Natural killer cell treated with Interleukin-12 subunit alpha and Interleukin-12 subunit beta and Interleukin-15 and Interleukin-18, amount 100 ng/mL, for 72 hours (primary cell): ENCODE measurements at regions not wholly inside any gene's neighbourhood (a gene's known extent, or its start where the extent isn't known, plus 50 kb on each side); places are given as distances from the start of the nearest gene placed in this dataset.

Source experiments
- ATAC-seq, 2 donors: fragments of 150-1000 bp; cut with Tn5 transposase in 1 of 2; sonication (Bioruptor Pico), chemical (Tn5 transposase) in 1 of 2; 2 replicates each; pipeline ENCODE4 v1.10.0; 2021
- DNase-seq: peaks from one replicate; pipeline ENCODE4 v3.0.0; 2022; ENCODE audit warnings: low spot score
- H3K27ac Mint-ChIP-seq, 2 donors: 1 replicate in 1 of 2; 2 replicates in 1 of 2; pipeline ENCODE4 v1.8.0; 2022; ENCODE audit warnings: mixed read lengths in 2 of 2, mild to moderate bottlenecking in 1 of 2, moderate library complexity in 1 of 2
- H3K27me3 Mint-ChIP-seq, 2 donors: 1 replicate in 1 of 2; 2 replicates in 1 of 2; pipeline ENCODE4 v1.8.0; 2022; ENCODE audit warnings: mixed read lengths in 2 of 2
- H3K36me3 Mint-ChIP-seq: one replicate; pipeline ENCODE4 v1.8.0; 2022; ENCODE audit warnings: mixed read lengths
- H3K4me1 Mint-ChIP-seq, 2 donors: 1 replicate in 1 of 2; 2 replicates in 1 of 2; pipeline ENCODE4 v1.8.0; 2022; ENCODE audit warnings: low read depth in 2 of 2, mixed read lengths in 2 of 2, mild to moderate bottlenecking in 1 of 2
- H3K4me3 Mint-ChIP-seq: one replicate; pipeline ENCODE4 v1.8.0; 2022; ENCODE audit warnings: mixed read lengths
- H3K9me3 Mint-ChIP-seq: 2 replicates; pipeline ENCODE4 v1.8.0; 2022; ENCODE audit warnings: mixed read lengths

- no peak for ATAC-seq
These were observed 248.0 kb downstream of the RBFOX3 start for GRCh38 chr17:79362772-79363305.

GRCh38 chr17:79361873-79362771, 248.7 kb downstream of the RBFOX3 start:
- DNase-seq (no peak), ATAC-seq (no peak)
- H3K27me3 Mint-ChIP-seq, result peaks cover 6% of the 10 kb centered on the region in 2 donors
- H3K4me3 Mint-ChIP-seq, result no peak overlapping the region
- H3K9me3 Mint-ChIP-seq, result no peaks in the 10 kb centered on the region
- no peak overlapping the region for H3K27ac Mint-ChIP-seq
- no peaks in the 10 kb centered on the region for H3K36me3 Mint-ChIP-seq
- peaks cover 0 to 2% of the 10 kb centered on the region in 2 donors for H3K4me1 Mint-ChIP-seq

More at GRCh38 chr17:79362772-79363305, 248.0 kb downstream of the RBFOX3 start:
- H3K27me3 Mint-ChIP-seq, result peaks cover 6% of the 10 kb centered on the region in 2 donors
- H3K4me3 Mint-ChIP-seq, result no peak overlapping the region
- H3K4me1 Mint-ChIP-seq, result peaks cover 0 to 2% of the 10 kb centered on the region in 2 donors
- no peaks in the 10 kb centered on the region for H3K36me3 Mint-ChIP-seq
- no peaks in the 10 kb centered on the region for H3K9me3 Mint-ChIP-seq
- no peak overlapping the region for H3K27ac Mint-ChIP-seq
- DNase-seq, result no peak

GRCh38 chr17:79361221-79361734, 249.6 kb downstream of the RBFOX3 start:
- no peak for DNase-seq
- H3K36me3 Mint-ChIP-seq, result no peaks in the 10 kb centered on the region
- ATAC-seq, result no peak
- H3K27me3 Mint-ChIP-seq, result peaks cover 6% of the 10 kb centered on the region in 2 donors
- no peaks in the 10 kb centered on the region for H3K9me3 Mint-ChIP-seq
- no peak overlapping the region for H3K27ac Mint-ChIP-seq
- H3K4me3 Mint-ChIP-seq, result no peak overlapping the region
- peaks cover 0 to 2% of the 10 kb centered on the region in 2 donors for H3K4me1 Mint-ChIP-seq

GRCh38 chr17:79360196-79360595, 250.7 kb downstream of the RBFOX3 start:
- ATAC-seq, result no peak
- no peak overlapping the region for H3K27ac Mint-ChIP-seq

GRCh38 chr17:79356839-79357447, 253.9 kb downstream of the RBFOX3 start:
- Mint-ChIP-seq H3K27me3 (peaks cover 7 to 9% of the 10 kb centered on the region in 2 donors), H3K4me3 (no peak overlapping the region), H3K36me3 (peaks cover 4% of the 10 kb centered on the region), H3K9me3 (no peaks in the 10 kb centered on the region), H3K4me1 (no peaks in the 10 kb centered on the region), H3K27ac (no peak overlapping the region)
- no peak for DNase-seq
- ATAC-seq, result peak in 1 of 2 donors; percentile 29

More at GRCh38 chr17:79360196-79360595, 250.7 kb downstream of the RBFOX3 start:
- DNase-seq, result no peak
- Mint-ChIP-seq H3K4me1 (peaks cover 0 to 2% of the 10 kb centered on the region in 2 donors), H3K4me3 (no peak overlapping the region), H3K27me3 (peaks cover 6 to 11% of the 10 kb centered on the region in 2 donors), H3K9me3 (no peaks in the 10 kb centered on the region), H3K36me3 (no peaks in the 10 kb centered on the region)

- no peaks in the 10 kb centered on the region for H3K4me1 Mint-ChIP-seq
- no peak overlapping the region for H3K4me3 Mint-ChIP-seq
- no peak for DNase-seq
- peaks cover 11 to 14% of the 10 kb centered on the region in 2 donors for H3K27me3 Mint-ChIP-seq
- peaks cover 4% of the 10 kb centered on the region for H3K36me3 Mint-ChIP-seq
- no peak overlapping the region for H3K27ac Mint-ChIP-seq
- no peak for ATAC-seq
- no peaks in the 10 kb centered on the region for H3K9me3 Mint-ChIP-seq
These were observed 255.7 kb downstream of the RBFOX3 start for GRCh38 chr17:79355165-79355564.

GRCh38 chr17:79354173-79354820, 256.6 kb downstream of the RBFOX3 start:
- ATAC-seq (no peak), DNase-seq (no peak)
- H3K36me3 Mint-ChIP-seq, result peaks cover 4% of the 10 kb centered on the region
- no peaks in the 10 kb centered on the region for H3K4me1 Mint-ChIP-seq
- no peak overlapping the region for H3K4me3 Mint-ChIP-seq
- peaks cover 15 to 19% of the 10 kb centered on the region in 2 donors for H3K27me3 Mint-ChIP-seq
- no peak overlapping the region for H3K27ac Mint-ChIP-seq
- no peaks in the 10 kb centered on the region for H3K9me3 Mint-ChIP-seq

- Mint-ChIP-seq H3K9me3 (no peaks in the 10 kb centered on the region), H3K36me3 (peaks cover 4% of the 10 kb centered on the region), H3K4me3 (no peak overlapping the region), H3K27ac (no peak overlapping the region), H3K27me3 (peaks cover 22 to 25% of the 10 kb centered on the region in 2 donors), H3K4me1 (no peaks in the 10 kb centered on the region)
- ATAC-seq (no peak), DNase-seq (no peak)
These were observed 257.3 kb downstream of the RBFOX3 start for GRCh38 chr17:79353548-79353947.

- Mint-ChIP-seq H3K4me3 (no peak overlapping the region), H3K36me3 (peaks cover 4% of the 10 kb centered on the region), H3K27me3 (peaks cover 26 to 29% of the 10 kb centered on the region in 2 donors), H3K4me1 (no peaks in the 10 kb centered on the region), H3K9me3 (no peaks in the 10 kb centered on the region), H3K27ac (no peak overlapping the region)
- DNase-seq (no peak), ATAC-seq (no peak)
These were observed 257.8 kb downstream of the RBFOX3 start for GRCh38 chr17:79353016-79353415.

GRCh38 chr17:79350533-79350932, 260.3 kb downstream of the RBFOX3 start:
- no peak overlapping the region for H3K4me3 Mint-ChIP-seq
- H3K27me3 Mint-ChIP-seq, result peaks cover 34 to 36% of the 10 kb centered on the region in 2 donors
- peaks cover 4% of the 10 kb centered on the region for H3K36me3 Mint-ChIP-seq
- ATAC-seq, result no peak
- no peak overlapping the region for H3K27ac Mint-ChIP-seq
- H3K4me1 Mint-ChIP-seq, result no peaks in the 10 kb centered on the region
- no peaks in the 10 kb centered on the region for H3K9me3 Mint-ChIP-seq
- DNase-seq, result no peak

- Mint-ChIP-seq H3K4me1 (no peaks in the 10 kb centered on the region), H3K9me3 (no peaks in the 10 kb centered on the region), H3K27me3 (peaks cover 40 to 44% of the 10 kb centered on the region in 2 donors), H3K36me3 (peaks cover 4% of the 10 kb centered on the region), H3K27ac (no peak overlapping the region), H3K4me3 (no peak overlapping the region)
- DNase-seq (no peak), ATAC-seq (no peak)
These were observed 261.1 kb downstream of the RBFOX3 start for GRCh38 chr17:79349506-79350400.

- no peak for ATAC-seq
- peaks cover 13 to 14% of the 10 kb centered on the region in 2 donors for H3K27me3 Mint-ChIP-seq
- H3K36me3 Mint-ChIP-seq, result no peaks in the 10 kb centered on the region
These were observed 267.8 kb downstream of the ENGASE start for GRCh38 chr17:79342376-79342775.

GRCh38 chr17:79341816-79342215, 267.2 kb downstream of the ENGASE start:
- Mint-ChIP-seq H3K9me3 (no peaks in the 10 kb centered on the region), H3K27ac (no peak overlapping the region), H3K4me3 (no peak overlapping the region), H3K27me3 (peaks cover 9 to 11% of the 10 kb centered on the region in 2 donors), H3K4me1 (no peaks in the 10 kb centered on the region), H3K36me3 (no peaks in the 10 kb centered on the region)
- ATAC-seq (no peak), DNase-seq (no peak)

More at GRCh38 chr17:79342376-79342775, 267.8 kb downstream of the ENGASE start:
- no peak for DNase-seq
- Mint-ChIP-seq H3K4me3 (no peak overlapping the region), H3K27ac (no peak overlapping the region), H3K4me1 (no peaks in the 10 kb centered on the region), H3K9me3 (no peaks in the 10 kb centered on the region)
